ENCODE measurements at regions not wholly inside any gene's neighbourhood (a gene's known extent, or its start where the extent isn't known, plus 50 kb on each side); places are given as distances from the start of the nearest gene placed in this dataset.

- TF ChIP-seq, protein P1, sequence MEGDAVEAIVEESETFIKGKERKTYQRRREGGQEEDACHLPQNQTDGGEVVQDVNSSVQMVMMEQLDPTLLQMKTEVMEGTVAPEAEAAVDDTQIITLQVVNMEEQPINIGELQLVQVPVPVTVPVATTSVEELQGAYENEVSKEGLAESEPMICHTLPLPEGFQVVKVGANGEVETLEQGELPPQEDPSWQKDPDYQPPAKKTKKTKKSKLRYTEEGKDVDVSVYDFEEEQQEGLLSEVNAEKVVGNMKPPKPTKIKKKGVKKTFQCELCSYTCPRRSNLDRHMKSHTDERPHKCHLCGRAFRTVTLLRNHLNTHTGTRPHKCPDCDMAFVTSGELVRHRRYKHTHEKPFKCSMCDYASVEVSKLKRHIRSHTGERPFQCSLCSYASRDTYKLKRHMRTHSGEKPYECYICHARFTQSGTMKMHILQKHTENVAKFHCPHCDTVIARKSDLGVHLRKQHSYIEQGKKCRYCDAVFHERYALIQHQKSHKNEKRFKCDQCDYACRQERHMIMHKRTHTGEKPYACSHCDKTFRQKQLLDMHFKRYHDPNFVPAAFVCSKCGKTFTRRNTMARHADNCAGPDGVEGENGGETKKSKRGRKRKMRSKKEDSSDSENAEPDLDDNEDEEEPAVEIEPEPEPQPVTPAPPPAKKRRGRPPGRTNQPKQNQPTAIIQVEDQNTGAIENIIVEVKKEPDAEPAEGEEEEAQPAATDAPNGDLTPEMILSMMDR (IDR thresholded peaks at IDR 0.05), result no peak
- no peak for TF ChIP-seq EZH2 (IDR thresholded peaks at IDR 0.05; ENCODE audit: borderline replicate concordance, insufficient read depth, low read depth, low read length, poor library complexity, severe bottlenecking)
Observed at GRCh38 chr11:130749216-130749615, 167.1 kb downstream of the SNX19 start.

All from B cell (primary cell).